Caco-2 (cell line): ENCODE measurements at regions not wholly inside any gene's neighbourhood (a gene's known extent, or its start where the extent isn't known, plus 50 kb on each side); places are given as distances from the start of the nearest gene placed in this dataset.

ENCODE experiments used
- BruUV-seq: library from RNA; stranded (reverse); fragments of 400-500 nt; replicated peaks from 2 replicates; lab custom pipeline; 2021; lab: Mats Ljungman, UMichigan
- CTCF ChIA-PET: fragments of 300-600 bp; sonication (Branson Sonifier 250); formaldehyde crosslinking; loops from one replicate; lab custom pipeline; 2022; ENCODE audit warnings: antibody characterized with exemption; lab: Charles Lee
- POLR2A ChIA-PET: fragments of 300-600 bp; sonication (Branson Sonifier 250); formaldehyde crosslinking; loops from one replicate; lab custom pipeline; 2022; ENCODE audit warnings: antibody characterized with exemption; lab: Charles Lee
- DNase-seq, 2 experiments: peaks; one replicate each; pipeline versions ENCODE4 v3.0.0 to v3.0.0-alpha.2; 2020 to 2022
- H3K27me3 ChIP-seq: replicated peaks from 2 replicates; pipeline ENCODE4 v1.6.0; 2011; ENCODE audit warnings: low read length; ENCODE audit not compliant: control insufficient read depth, insufficient read depth
- H3K36me3 ChIP-seq: 2 replicates; pipeline ENCODE4 v1.5.1; 2011; ENCODE audit warnings: low read length; ENCODE audit not compliant: control insufficient read depth, insufficient read depth
- H3K4me1 ChIP-seq: fragments of 250-450 bp; sonication (Bioruptor Pico); 2 replicates; pipeline ENCODE4 v1.5.1; 2020; ENCODE audit warnings: mild to moderate bottlenecking
- H3K4me3 ChIP-seq: 2 replicates; pipeline ENCODE4 v1.5.1; 2011; ENCODE audit warnings: low read depth, mild to moderate bottlenecking, control low read depth, low read length
- H3K9me3 ChIP-seq: fragments of 250-450 bp; sonication (Bioruptor Pico); 2 replicates; pipeline ENCODE4 v1.5.1; 2020; ENCODE audit warnings: mild to moderate bottlenecking, moderate library complexity
- H3K27ac Mint-ChIP-seq: one replicate; pipeline ENCODE4 v1.8.0; 2022; ENCODE audit warnings: mixed read lengths; ENCODE audit not compliant: unreplicated experiment
- H3K27me3 Mint-ChIP-seq: one replicate; pipeline ENCODE4 v1.8.0; 2022; ENCODE audit warnings: mixed read lengths; ENCODE audit not compliant: insufficient read depth, unreplicated experiment
- H3K36me3 Mint-ChIP-seq: one replicate; pipeline ENCODE4 v1.8.0; 2022; ENCODE audit warnings: mild to moderate bottlenecking, mixed read lengths; ENCODE audit not compliant: insufficient read depth, unreplicated experiment
- H3K4me1 Mint-ChIP-seq: one replicate; pipeline ENCODE4 v1.8.0; 2022; ENCODE audit warnings: low read depth, mixed read lengths; ENCODE audit not compliant: unreplicated experiment
- H3K4me3 Mint-ChIP-seq: one replicate; pipeline ENCODE4 v1.8.0; 2022; ENCODE audit warnings: mild to moderate bottlenecking, moderate library complexity, mixed read lengths; ENCODE audit not compliant: unreplicated experiment
- H3K9me3 Mint-ChIP-seq: one replicate; pipeline ENCODE4 v1.8.0; 2022; ENCODE audit warnings: mixed read lengths; ENCODE audit not compliant: unreplicated experiment
- CTCF ChIP-seq, 2 experiments: fragments of 200-600 bp in 1 of 2; IDR thresholded peaks; 1 replicate in 1 of 2; 2 replicates in 1 of 2; pipeline versions ENCODE4 v1.5.1 to v1.8.0; 2011 to 2022; ENCODE audit warnings: antibody characterized with exemption in 1 of 2, control low read depth in 1 of 2, inconsistent platforms in 1 of 2, low read depth in 1 of 2, low read length in 1 of 2, mild to moderate bottlenecking in 1 of 2, moderate library complexity in 1 of 2; ENCODE audit not compliant: insufficient read depth in 1 of 2, severe bottlenecking in 1 of 2, unreplicated experiment in 1 of 2
- intact Hi-C: fragments of 100-400 bp; cut with micrococcal nuclease; formaldehyde crosslinking; loops from one replicate; pipeline ENCODE4 v1.10.0; 2022; ENCODE audit not compliant: unreplicated experiment

- intact Hi-C loops, result no loop called here
- Histone ChIP-seq H3K4me1 (no peaks in the 10 kb centered on the region), H3K36me3 (no peaks in the 10 kb centered on the region), H3K4me3 (no peak overlapping the region), H3K27me3 (no peaks in the 10 kb centered on the region; the same call in 1 of the 2 replicates), H3K9me3 (no peaks in the 10 kb centered on the region)
- Mint-ChIP-seq H3K4me1 (no peaks in the 10 kb centered on the region), H3K9me3 (peaks cover 9% of the 10 kb centered on the region), H3K36me3 (no peaks in the 10 kb centered on the region), H3K4me3 (no peak overlapping the region), H3K27ac (no peak overlapping the region), H3K27me3 (peaks cover 8% of the 10 kb centered on the region)
- no peak for TF ChIP-seq CTCF (IDR thresholded peaks at IDR 0.05; ENCODE audit: insufficient read depth in 1 of 2, low read depth in 1 of 2, low read length in 1 of 2, severe bottlenecking in 1 of 2, unreplicated experiment in 1 of 2)
- CTCF ChIA-PET, result no interaction called here
- POLR2A ChIA-PET, result no interaction called here
- no TSS peak for BruUV-seq
- no peak for DNase-seq
These were observed 958.0 kb downstream of the EPHA4 start for GRCh38 chr2:220614064-220614463.

DNA sequence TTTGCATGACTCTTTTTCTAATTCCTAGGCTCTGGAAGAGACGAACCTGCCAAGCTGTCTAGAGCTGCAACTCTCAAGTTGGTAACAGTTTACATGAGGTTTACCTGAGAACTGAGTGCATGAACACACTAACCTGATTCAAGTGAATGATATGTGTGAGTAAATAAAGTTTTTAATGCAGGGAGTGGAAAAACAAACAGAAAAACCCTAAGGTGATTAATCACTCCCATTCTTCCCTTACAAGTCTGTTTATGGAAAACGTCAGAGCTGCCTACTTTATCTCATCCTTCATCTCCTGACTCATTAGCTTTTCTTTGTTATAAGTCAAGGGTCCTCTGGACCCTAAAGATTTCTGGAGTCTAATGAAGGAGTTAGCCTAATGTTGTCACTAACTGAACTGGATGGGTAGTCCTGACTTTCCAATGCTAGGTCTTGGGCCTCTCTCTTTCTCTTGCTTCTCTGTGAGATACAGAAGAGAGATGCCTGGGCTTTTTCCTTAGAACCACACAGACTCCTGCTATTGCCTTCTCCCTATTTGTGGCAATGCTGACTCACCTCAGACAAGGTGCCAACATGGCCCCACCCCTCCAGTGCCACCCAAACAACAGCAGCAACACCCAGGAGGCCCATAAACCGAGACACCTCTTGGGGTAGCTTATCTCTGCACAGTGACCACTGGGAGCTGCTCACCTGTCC lies 952.4 kb downstream of the EPHA4 start:
- ChIA-PET CTCF (interaction anchor here (0.7 kb wide), 1 partner anchor 19 kb away, joined by 5 read pairs; no protein-coding TSS in a partner anchor), POLR2A (no interaction called here)
- no peaks in the 10 kb centered on the region for H3K36me3 ChIP-seq
- H3K27me3 Mint-ChIP-seq, result peaks cover 15% of the 10 kb centered on the region
- no peak overlapping the region for H3K4me3 Mint-ChIP-seq
- H3K4me1 ChIP-seq, result no peaks in the 10 kb centered on the region; the same call in 1 of the 2 replicates
- H3K27me3 ChIP-seq, result no peaks in the 10 kb centered on the region; the same call in 1 of the 2 replicates
- H3K9me3 ChIP-seq, result no peaks in the 10 kb centered on the region
- no peaks in the 10 kb centered on the region for H3K36me3 Mint-ChIP-seq
- H3K27ac Mint-ChIP-seq, result no peak overlapping the region
- H3K4me3 ChIP-seq, result no peak overlapping the region
- no peak for TF ChIP-seq CTCF (IDR thresholded peaks at IDR 0.05; ENCODE audit: insufficient read depth in 1 of 2, low read depth in 1 of 2, low read length in 1 of 2, severe bottlenecking in 1 of 2, unreplicated experiment in 1 of 2)
- H3K9me3 Mint-ChIP-seq, result no peaks in the 10 kb centered on the region
- intact Hi-C loops, result no loop called here
- H3K4me1 Mint-ChIP-seq, result no peaks in the 10 kb centered on the region
- DNase-seq, result no peak
- no TSS peak for BruUV-seq

DNA sequence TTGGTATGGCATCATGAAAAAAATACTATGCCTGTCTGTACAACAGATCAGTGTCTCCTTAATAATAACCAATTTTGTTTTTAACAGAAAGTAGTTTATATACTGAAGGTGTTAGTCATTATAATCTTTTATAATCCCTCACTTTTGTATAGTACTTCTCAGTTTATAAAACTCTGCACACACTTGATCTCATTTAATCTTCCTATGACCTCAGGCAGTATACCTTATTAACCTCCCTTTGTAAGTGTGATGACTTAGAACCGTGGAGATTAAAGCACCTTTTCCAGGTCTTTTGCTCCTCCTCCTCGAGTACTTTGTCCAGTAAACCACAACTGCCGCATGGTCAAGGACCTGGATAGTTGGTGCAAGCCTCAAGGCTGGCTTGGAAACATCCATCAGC lies 945.5 kb downstream of the EPHA4 start:
- BruUV-seq, result no TSS peak
- no peak for TF ChIP-seq CTCF (IDR thresholded peaks at IDR 0.05; ENCODE audit: insufficient read depth in 1 of 2, low read depth in 1 of 2, low read length in 1 of 2, severe bottlenecking in 1 of 2, unreplicated experiment in 1 of 2)
- ChIA-PET CTCF (no interaction called here), POLR2A (no interaction called here)
- Histone ChIP-seq H3K4me1 (no peaks in the 10 kb centered on the region), H3K27me3 (no peaks in the 10 kb centered on the region; the same call in 1 of the 2 replicates), H3K9me3 (no peaks in the 10 kb centered on the region), H3K36me3 (no peaks in the 10 kb centered on the region), H3K4me3 (no peak overlapping the region)
- Mint-ChIP-seq H3K27me3 (peaks cover 30% of the 10 kb centered on the region), H3K9me3 (no peaks in the 10 kb centered on the region), H3K36me3 (no peaks in the 10 kb centered on the region), H3K4me1 (no peaks in the 10 kb centered on the region), H3K27ac (no peak overlapping the region), H3K4me3 (no peak overlapping the region)
- intact Hi-C loops, result no loop called here
- DNase-seq, result no peak
